OCI-LY7 (cell line): ENCODE measurements at regions not wholly inside any gene's neighbourhood (a gene's known extent, or its start where the extent isn't known, plus 50 kb on each side); places are given as distances from the start of the nearest gene placed in this dataset.

Experiments used
- BruUV-seq: library from RNA; stranded (reverse); fragments of 400-500 nt; replicated peaks from 2 replicates; lab custom pipeline; 2021; lab: Mats Ljungman, UMichigan
- CTCF ChIA-PET: fragments of 300-600 bp; sonication (Branson Sonifier 250); formaldehyde crosslinking; loops from one replicate; lab custom pipeline; 2022; ENCODE audit warnings: antibody characterized with exemption; ENCODE audit not compliant: unreplicated experiment; lab: Charles Lee
- POLR2A ChIA-PET: fragments of 300-600 bp; sonication (Branson Sonifier 250); formaldehyde crosslinking; loops from one replicate; lab custom pipeline; 2022; ENCODE audit warnings: antibody characterized with exemption; lab: Charles Lee
- DNase-seq: peaks from one replicate; pipeline ENCODE4 v3.0.0-alpha.2; 2015; ENCODE audit warnings: low spot score
- H2AFZ ChIP-seq: fragments of 200-600 bp; sonication (generic), shearing (Covaris generic); 2 replicates; pipeline ENCODE4 v1.6.1; 2014; ENCODE audit warnings: mild to moderate bottlenecking, antibody characterized with exemption, low read length, moderate library complexity
- H3K27ac ChIP-seq: fragments of 200-600 bp; sonication (generic); 2 replicates; pipeline ENCODE4 v1.5.1; 2014; ENCODE audit warnings: mixed run types, low read depth, mild to moderate bottlenecking, moderate library complexity, low read length, inconsistent platforms; ENCODE audit not compliant: poor library complexity, severe bottlenecking
- H3K36me3 ChIP-seq: fragments of 200-600 bp; sonication (generic); 2 replicates; pipeline ENCODE4 v1.6.1; 2014; ENCODE audit warnings: mild to moderate bottlenecking, antibody characterized with exemption, low read length, moderate library complexity, mixed read lengths; ENCODE audit not compliant: insufficient read depth
- H3K4me1 ChIP-seq: fragments of 200-600 bp; sonication (generic); 2 replicates; pipeline ENCODE4 v1.5.1; 2014; ENCODE audit warnings: mild to moderate bottlenecking, low read length; ENCODE audit not compliant: insufficient read depth, poor library complexity, severe bottlenecking
- H3K4me2 ChIP-seq: fragments of 200-600 bp; sonication (generic); 2 replicates; pipeline ENCODE4 v1.6.1; 2014; ENCODE audit warnings: mild to moderate bottlenecking, low read length
- H3K4me3 ChIP-seq: fragments of 200-600 bp; sonication (generic); 2 replicates; pipeline ENCODE4 v1.5.1; 2014; ENCODE audit warnings: mild to moderate bottlenecking, low read depth, low read length; ENCODE audit not compliant: poor library complexity, severe bottlenecking
- H3K79me2 ChIP-seq: fragments of 200-600 bp; sonication (generic); 2 replicates; pipeline ENCODE4 v1.6.1; 2016; ENCODE audit warnings: low read depth, mild to moderate bottlenecking, low read length, moderate library complexity, mixed read lengths; ENCODE audit not compliant: insufficient read depth
- H3K9me2 ChIP-seq: fragments of 200-600 bp; sonication (generic); 2 replicates; pipeline ENCODE4 v1.6.1; 2016; ENCODE audit warnings: mild to moderate bottlenecking, low read length, mixed read lengths; ENCODE audit not compliant: insufficient read depth
- H3K9me3 ChIP-seq: fragments of 200-600 bp; sonication (generic); 2 replicates; pipeline ENCODE4 v1.6.1; 2014; ENCODE audit warnings: mild to moderate bottlenecking, mixed run types, low read length, mixed read lengths
- H4K20me1 ChIP-seq: fragments of 200-600 bp; sonication (generic); 2 replicates; pipeline ENCODE4 v1.6.1; 2014; ENCODE audit warnings: mild to moderate bottlenecking, antibody characterized with exemption, low read length, moderate library complexity, mixed read lengths; ENCODE audit not compliant: insufficient read depth
- EZH2phosphoT487 ChIP-seq: fragments of 200-600 bp; sonication (generic); IDR thresholded peaks from 2 replicates; pipeline ENCODE4 v1.6.1; 2018; ENCODE audit warnings: low read depth, borderline replicate concordance, mild to moderate bottlenecking, mixed run types, antibody characterized with exemption, low read length, moderate library complexity, mixed read lengths
- intact Hi-C: fragments of 100-400 bp; cut with micrococcal nuclease; formaldehyde crosslinking; loops from one replicate; pipeline ENCODE4 v1.10.0; 2022; ENCODE audit not compliant: unreplicated experiment
- TF ChIP-seq, protein P1 (sequence below): fragments of 200-600 bp; sonication (generic); conservative IDR thresholded peaks from 2 replicates; pipeline ENCODE4 v1.5.1; 2014; ENCODE audit warnings: mild to moderate bottlenecking, antibody characterized with exemption, low read length, moderate library complexity, mixed read lengths

DNA sequence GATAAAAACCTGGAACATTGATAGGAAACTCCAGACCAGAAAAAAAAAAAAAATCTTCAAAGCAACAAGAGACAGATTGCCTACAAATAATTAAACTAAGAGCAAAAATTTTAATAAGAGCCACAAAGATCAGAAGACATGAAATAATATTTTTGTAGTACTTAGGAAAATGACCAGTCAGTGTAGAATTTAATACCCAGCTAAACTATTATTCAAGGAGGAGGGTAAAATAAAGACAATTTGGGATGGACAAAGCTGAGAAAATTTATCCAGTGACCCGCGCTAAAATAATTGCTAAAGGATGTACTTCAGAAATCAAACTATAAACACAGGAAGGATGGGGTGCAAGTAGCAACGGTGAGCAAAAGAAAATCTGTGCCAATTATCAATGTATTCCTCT, 133.2 kb downstream of the AQP9 start:
- no peaks in the 10 kb centered on the region for H4K20me1 ChIP-seq
- H2AFZ ChIP-seq = no peak overlapping the region
- no peaks in the 10 kb centered on the region for H3K4me1 ChIP-seq
- intact Hi-C loops = loop anchor here (5.0 kb wide), 2 partner anchors 486 to 501 kb away; partner anchors contain the start of gene MINDY2
- peaks cover 15% of the 10 kb centered on the region; the same call in 1 of the 2 replicates for H3K9me3 ChIP-seq
- H3K36me3 ChIP-seq = no peaks in the 10 kb centered on the region
- BruUV-seq = no TSS peak
- ChIA-PET POLR2A (interaction anchor here (1.0 kb wide), 1 partner anchor 500 kb away, joined by 4 read pairs; the partner anchor contains the start of gene MINDY2), CTCF (no interaction called here)
- H3K4me2 ChIP-seq = no peak overlapping the region
- DNase-seq = no peak
- no peak overlapping the region for H3K27ac ChIP-seq
- H3K79me2 ChIP-seq = no peaks in the 10 kb centered on the region
- H3K9me2 ChIP-seq = no peaks in the 10 kb centered on the region
- no peak overlapping the region for H3K4me3 ChIP-seq
- no peak for TF ChIP-seq EZH2phosphoT487
- TF ChIP-seq, protein P1, sequence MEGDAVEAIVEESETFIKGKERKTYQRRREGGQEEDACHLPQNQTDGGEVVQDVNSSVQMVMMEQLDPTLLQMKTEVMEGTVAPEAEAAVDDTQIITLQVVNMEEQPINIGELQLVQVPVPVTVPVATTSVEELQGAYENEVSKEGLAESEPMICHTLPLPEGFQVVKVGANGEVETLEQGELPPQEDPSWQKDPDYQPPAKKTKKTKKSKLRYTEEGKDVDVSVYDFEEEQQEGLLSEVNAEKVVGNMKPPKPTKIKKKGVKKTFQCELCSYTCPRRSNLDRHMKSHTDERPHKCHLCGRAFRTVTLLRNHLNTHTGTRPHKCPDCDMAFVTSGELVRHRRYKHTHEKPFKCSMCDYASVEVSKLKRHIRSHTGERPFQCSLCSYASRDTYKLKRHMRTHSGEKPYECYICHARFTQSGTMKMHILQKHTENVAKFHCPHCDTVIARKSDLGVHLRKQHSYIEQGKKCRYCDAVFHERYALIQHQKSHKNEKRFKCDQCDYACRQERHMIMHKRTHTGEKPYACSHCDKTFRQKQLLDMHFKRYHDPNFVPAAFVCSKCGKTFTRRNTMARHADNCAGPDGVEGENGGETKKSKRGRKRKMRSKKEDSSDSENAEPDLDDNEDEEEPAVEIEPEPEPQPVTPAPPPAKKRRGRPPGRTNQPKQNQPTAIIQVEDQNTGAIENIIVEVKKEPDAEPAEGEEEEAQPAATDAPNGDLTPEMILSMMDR = no peak

DNA sequence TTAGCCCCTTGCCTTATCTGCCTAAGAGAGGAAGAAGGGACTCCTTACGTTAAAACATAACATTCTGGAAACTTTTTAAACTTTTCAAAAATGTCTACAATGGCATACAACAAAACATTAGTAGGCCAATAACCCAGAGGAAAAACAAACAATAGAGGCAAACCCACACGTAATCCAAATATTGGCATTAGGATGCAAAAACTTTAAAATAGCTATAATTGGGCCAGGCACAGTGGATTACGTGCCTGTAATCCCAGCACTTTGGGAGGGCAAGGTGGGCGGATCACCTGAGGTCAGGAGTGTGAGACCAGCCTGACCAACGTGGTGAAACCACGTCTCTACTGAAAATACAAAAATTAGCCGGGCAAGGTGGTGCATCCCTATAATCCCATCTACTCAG, 134.9 kb downstream of the AQP9 start:
- CTCF ChIA-PET = no interaction called here
- Histone ChIP-seq H4K20me1 (no peaks in the 10 kb centered on the region), H3K9me2 (no peaks in the 10 kb centered on the region), H2AFZ (no peak overlapping the region), H3K79me2 (no peaks in the 10 kb centered on the region), H3K4me1 (no peaks in the 10 kb centered on the region), H3K4me2 (no peak overlapping the region), H3K36me3 (no peaks in the 10 kb centered on the region), H3K27ac (no peak overlapping the region), H3K9me3 (peaks cover 15% of the 10 kb centered on the region; the same call in 1 of the 2 replicates), H3K4me3 (no peak overlapping the region)
- no peak for DNase-seq
- intact Hi-C loops = loop anchor here (5.0 kb wide), 2 partner anchors 484 to 499 kb away; partner anchors contain the start of gene MINDY2
- POLR2A ChIA-PET = interaction anchor here (0.7 kb wide), 1 partner anchor 367 kb away, joined by 3 read pairs; no protein-coding TSS in a partner anchor
- no TSS peak for BruUV-seq
- TF ChIP-seq, protein P1 = no peak
- no peak for TF ChIP-seq EZH2phosphoT487

DNA sequence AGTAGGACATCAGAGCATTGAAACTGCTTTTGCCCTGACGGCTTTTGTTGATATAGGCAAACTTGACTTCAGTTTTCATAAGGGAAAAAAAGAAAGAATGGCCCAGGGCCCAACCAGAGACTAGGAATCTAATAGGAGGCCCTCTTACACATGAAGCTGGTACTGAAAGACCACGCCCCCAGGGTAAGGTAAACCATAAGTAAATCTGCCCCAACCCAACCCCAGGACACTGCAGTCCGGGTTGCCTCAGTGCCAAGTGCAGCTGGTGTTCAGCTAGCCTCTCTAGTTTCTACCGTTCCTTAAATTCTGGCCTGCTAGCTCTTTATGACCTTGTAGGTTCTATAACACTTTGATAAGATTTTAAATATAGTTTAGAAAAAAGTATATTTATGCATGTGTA, 136.7 kb downstream of the AQP9 start:
- Histone ChIP-seq H3K36me3 (no peaks in the 10 kb centered on the region), H3K9me3 (peaks cover 15% of the 10 kb centered on the region; the same call in 1 of the 2 replicates), H3K4me2 (no peak overlapping the region), H4K20me1 (no peaks in the 10 kb centered on the region), H3K27ac (no peak overlapping the region), H2AFZ (no peak overlapping the region), H3K4me3 (no peak overlapping the region), H3K4me1 (no peaks in the 10 kb centered on the region), H3K79me2 (no peaks in the 10 kb centered on the region), H3K9me2 (no peaks in the 10 kb centered on the region)
- CTCF ChIA-PET = no interaction called here
- DNase-seq = no peak
- no TSS peak for BruUV-seq
- TF ChIP-seq EZH2phosphoT487 = no peak
- TF ChIP-seq, protein P1 = no peak
- intact Hi-C loops = loop anchor here (5.0 kb wide), 2 partner anchors 482 to 497 kb away; partner anchors contain the start of gene MINDY2
- POLR2A ChIA-PET = interaction anchor here (0.7 kb wide), 1 partner anchor 19 kb away, joined by 3 read pairs; no protein-coding TSS in a partner anchor
